ENCODE measurements at regions not wholly inside any gene's neighbourhood (a gene's known extent, or its start where the extent isn't known, plus 50 kb on each side); places are given as distances from the start of the nearest gene placed in this dataset.

- ATAC-seq (ENCODE audit: low FRiP score) (no peak), DNase-seq (ENCODE audit: low spot score) (no peak)
- no peak for TF ChIP-seq CTCF (IDR thresholded peaks at IDR 0.05)
These were observed 320.7 kb downstream of the CBLN4 start for GRCh38 chr20:55684578-55684977.

- DNase-seq (ENCODE audit: low spot score) (no peak), ATAC-seq (ENCODE audit: low FRiP score) (no peak)
- no peak for TF ChIP-seq CTCF (IDR thresholded peaks at IDR 0.05)
These were observed 326.2 kb downstream of the CBLN4 start for GRCh38 chr20:55678970-55679667.

- TF ChIP-seq CTCF (IDR thresholded peaks at IDR 0.05): no peak
- ATAC-seq (ENCODE audit: low FRiP score): no peak
These were observed 327.2 kb downstream of the CBLN4 start for GRCh38 chr20:55678126-55678525.

GRCh38 chr20:55677011-55677410 is 328.3 kb downstream of the CBLN4 start:
- ATAC-seq (ENCODE audit: low FRiP score) (no peak), DNase-seq (ENCODE audit: low spot score) (no peak)
- TF ChIP-seq CTCF (IDR thresholded peaks at IDR 0.05): no peak

More at GRCh38 chr20:55678126-55678525, 327.2 kb downstream of the CBLN4 start:
- DNase-seq (ENCODE audit: low spot score): no peak

GRCh38 chr20:55676097-55676496 is 329.2 kb downstream of the CBLN4 start:
- no peak for DNase-seq (ENCODE audit: low spot score)
- ATAC-seq (ENCODE audit: low FRiP score): no peak
- TF ChIP-seq CTCF (IDR thresholded peaks at IDR 0.05): no peak

GRCh38 chr20:55668631-55669030 is 336.7 kb downstream of the CBLN4 start:
- TF ChIP-seq CTCF (IDR thresholded peaks at IDR 0.05): no peak
- no peak for DNase-seq (ENCODE audit: low spot score)
- no peak for ATAC-seq (ENCODE audit: low FRiP score)

GRCh38 chr20:55667955-55668354 is 337.4 kb downstream of the CBLN4 start:
- ATAC-seq (ENCODE audit: low FRiP score): no peak
- TF ChIP-seq CTCF (IDR thresholded peaks at IDR 0.05): no peak
- DNase-seq (ENCODE audit: low spot score): no peak

Measured in omental fat pad (tissue), 3 donors.